ENCODE measurements at regions not wholly inside any gene's neighbourhood (a gene's known extent, or its start where the extent isn't known, plus 50 kb on each side); places are given as distances from the start of the nearest gene placed in this dataset.

- ATAC-seq, result no peak
- Histone ChIP-seq H3F3A (replicated peaks; ENCODE audit: low read depth) (no peaks in the 10 kb centered on the region), H3K4me1 (ENCODE audit: insufficient read depth) (no peaks in the 10 kb centered on the region), H3K4me2 (no peak overlapping the region), H3K36me3 (ENCODE audit: insufficient read depth) (no peaks in the 10 kb centered on the region), H4K20me1 (replicated peaks; ENCODE audit: insufficient read depth) (no peaks in the 10 kb centered on the region), H3K27ac (ENCODE audit: low read depth) (no peak overlapping the region), H3K4me3 (no peak overlapping the region), H2AFZ (no peak overlapping the region), H3K9me2 (ENCODE audit: insufficient read depth) (no peaks in the 10 kb centered on the region; the same call in 1 of the 2 replicates), H3K27me3 (ENCODE audit: insufficient read depth) (no peaks in the 10 kb centered on the region), H3K79me2 (replicated peaks; ENCODE audit: insufficient read depth) (no peaks in the 10 kb centered on the region)
- DNase-seq (ENCODE audit: low spot score), result no peak
- no peak overlapping the region for H3K27ac Mint-ChIP-seq
- peaks cover 4% of the 10 kb centered on the region; the same call in 2 of the 3 replicates for H3K4me1 Mint-ChIP-seq
- TF ChIP-seq ETS1 (IDR thresholded peaks at IDR 0.05) (no peak), JUNB (IDR thresholded peaks at IDR 0.05; ENCODE audit: unreplicated experiment) (no peak), EZH2 (IDR thresholded peaks at IDR 0.05; ENCODE audit: low read depth, unreplicated experiment) (no peak), POLR2AphosphoS5 (IDR thresholded peaks at IDR 0.05; ENCODE audit: low read depth) (no peak), STAT1 (IDR thresholded peaks at IDR 0.05; ENCODE audit: unreplicated experiment) (no peak), CTCF (conservative IDR thresholded peaks at IDR 0.05; ENCODE audit: low read depth in 2 of 2) (no peak), CREB1 (CRISPR knock-in tag; IDR thresholded peaks at IDR 0.05; ENCODE audit: low read depth) (no peak), ZNF462 (CRISPR knock-in tag; IDR thresholded peaks at IDR 0.05) (no peak), REST (IDR thresholded peaks at IDR 0.05; ENCODE audit: unreplicated experiment) (no peak), NANOG (IDR thresholded peaks at IDR 0.05; ENCODE audit: borderline replicate concordance) (no peak), EZH2phosphoT487 (IDR thresholded peaks at IDR 0.05; ENCODE audit: unreplicated experiment) (no peak), ZNF114 (CRISPR knock-in tag; IDR thresholded peaks at IDR 0.05) (no peak)
- no peaks in the 10 kb centered on the region for H3K36me3 Mint-ChIP-seq (ENCODE audit: low read depth)
- H3K9me3 Mint-ChIP-seq, result peaks cover 3% of the 10 kb centered on the region; the same call in 1 of the 3 replicates
- H3K27me3 Mint-ChIP-seq (ENCODE audit: insufficient read depth, low read depth, poor library complexity), result no peaks in the 10 kb centered on the region
- no peak overlapping the region for H3K4me3 Mint-ChIP-seq
Measured at GRCh38 chr4:62231994-62232393, 1031.9 kb downstream of the ADGRL3 start.
